SK-N-MC (cell line): ENCODE measurements at regions not wholly inside any gene's neighbourhood (a gene's known extent, or its start where the extent isn't known, plus 50 kb on each side); places are given as distances from the start of the nearest gene placed in this dataset.

Experiments
- DNase-seq: peaks from one replicate; pipeline ENCODE4 v3.0.0-alpha.2; 2011; ENCODE audit warnings: low read depth, low spot score
- H3K27ac ChIP-seq: fragments of 200-600 bp; sonication (generic); 2 replicates; pipeline ENCODE4 v1.5.1; 2016; ENCODE audit warnings: mixed run types
- H3K36me3 ChIP-seq: fragments of 200-600 bp; sonication (generic); 2 replicates; pipeline ENCODE4 v1.6.1; 2017; ENCODE audit warnings: antibody characterized with exemption, low read length, mixed read lengths; ENCODE audit not compliant: insufficient read depth
- H3K4me3 ChIP-seq: fragments of 200-600 bp; sonication (generic); 2 replicates; pipeline ENCODE4 v1.5.1; 2016
- H3K9ac ChIP-seq: fragments of 200-600 bp; sonication (generic); 2 replicates; pipeline ENCODE4 v1.8.0; 2017; ENCODE audit warnings: mixed run types, mixed read lengths; ENCODE audit not compliant: insufficient read length
- H3K9me3 ChIP-seq: fragments of 200-600 bp; sonication (generic); 2 replicates; pipeline ENCODE4 v1.6.1; 2017; ENCODE audit warnings: low read depth, mild to moderate bottlenecking, antibody characterized with exemption, low read length, moderate library complexity, mixed read lengths
- EZH2 ChIP-seq: fragments of 200-600 bp; sonication (generic); IDR thresholded peaks from one replicate; pipeline ENCODE4 v1.6.1; 2017; ENCODE audit warnings: antibody characterized with exemption
- FOXP2 ChIP-seq: optimal IDR thresholded peaks from 2 replicates; pipeline ENCODE3; 2011; ENCODE audit warnings: mild to moderate bottlenecking, moderate library complexity; ENCODE audit not compliant: insufficient read depth; ENCODE audit errors: extremely low read length, control extremely low read depth
- POLR2AphosphoS5 ChIP-seq: IDR thresholded peaks from 2 replicates; pipeline ENCODE4 v1.6.1; 2012; ENCODE audit warnings: mild to moderate bottlenecking, low read depth, low read length, borderline replicate concordance

- no peak overlapping the region for H3K27ac ChIP-seq
Measured at GRCh38 chr15:62841891-62842559, 200.5 kb upstream of the TPM1 start.

GRCh38 chr15:62843311-62843710 is 199.2 kb upstream of the TPM1 start:
- H3K27ac ChIP-seq, result no peak overlapping the region

More at GRCh38 chr15:62841891-62842559, 200.5 kb upstream of the TPM1 start:
- TF ChIP-seq POLR2AphosphoS5 (no peak), EZH2 (no peak), FOXP2 (no peak)
- no peak overlapping the region for H3K9ac ChIP-seq
- H3K4me3 ChIP-seq, result no peak overlapping the region
- no peak for DNase-seq
- no peaks in the 10 kb centered on the region for H3K9me3 ChIP-seq
- H3K36me3 ChIP-seq, result no peaks in the 10 kb centered on the region

GRCh38 chr15:62844564-62845240 is 197.8 kb upstream of the TPM1 start:
- Histone ChIP-seq H3K9me3 (no peaks in the 10 kb centered on the region), H3K9ac (no peak overlapping the region), H3K36me3 (no peaks in the 10 kb centered on the region), H3K27ac (no peak overlapping the region), H3K4me3 (no peak overlapping the region)
- no peak for DNase-seq
- TF ChIP-seq FOXP2 (no peak), POLR2AphosphoS5 (no peak), EZH2 (no peak)

More at GRCh38 chr15:62843311-62843710, 199.2 kb upstream of the TPM1 start:
- no peak overlapping the region for H3K4me3 ChIP-seq
- TF ChIP-seq FOXP2, result no peak
- no peak for TF ChIP-seq POLR2AphosphoS5
- no peak for TF ChIP-seq EZH2
- H3K9ac ChIP-seq, result no peak overlapping the region
- H3K9me3 ChIP-seq, result no peaks in the 10 kb centered on the region
- DNase-seq, result no peak
- H3K36me3 ChIP-seq, result no peaks in the 10 kb centered on the region

GRCh38 chr15:62845241-62846126 is 197.1 kb upstream of the TPM1 start:
- TF ChIP-seq FOXP2 (no peak), POLR2AphosphoS5 (no peak), EZH2 (no peak)
- Histone ChIP-seq H3K27ac (no peak overlapping the region), H3K36me3 (no peaks in the 10 kb centered on the region), H3K9ac (no peak overlapping the region), H3K4me3 (no peak overlapping the region), H3K9me3 (no peaks in the 10 kb centered on the region)
- DNase-seq, result no peak

- Histone ChIP-seq H3K9ac (no peak overlapping the region), H3K9me3 (no peaks in the 10 kb centered on the region), H3K4me3 (no peak overlapping the region), H3K36me3 (no peaks in the 10 kb centered on the region), H3K27ac (no peak overlapping the region)
- TF ChIP-seq POLR2AphosphoS5, result no peak
- no peak for TF ChIP-seq FOXP2
- TF ChIP-seq EZH2, result no peak
- DNase-seq, result no peak
Measured at GRCh38 chr15:62846131-62846804, 196.3 kb upstream of the TPM1 start.

- Histone ChIP-seq H3K9ac (no peak overlapping the region), H3K9me3 (no peaks in the 10 kb centered on the region), H3K4me3 (no peak overlapping the region), H3K36me3 (no peaks in the 10 kb centered on the region), H3K27ac (no peak overlapping the region)
- TF ChIP-seq FOXP2, result no peak
- TF ChIP-seq POLR2AphosphoS5, result no peak
- TF ChIP-seq EZH2, result no peak
- DNase-seq, result no peak
Measured at GRCh38 chr15:62846805-62847495, 195.6 kb upstream of the TPM1 start.

GRCh38 chr15:62847900-62848489 is 194.6 kb upstream of the TPM1 start:
- Histone ChIP-seq H3K36me3 (no peaks in the 10 kb centered on the region), H3K9ac (no peak overlapping the region), H3K9me3 (no peaks in the 10 kb centered on the region), H3K4me3 (no peak overlapping the region), H3K27ac (no peak overlapping the region)
- TF ChIP-seq FOXP2, result no peak
- no peak for TF ChIP-seq POLR2AphosphoS5
- TF ChIP-seq EZH2, result no peak
- no peak for DNase-seq
